ENCODE measurements at regions not wholly inside any gene's neighbourhood (a gene's known extent, or its start where the extent isn't known, plus 50 kb on each side); places are given as distances from the start of the nearest gene placed in this dataset.

- no peak overlapping the region for H3K4me3 ChIP-seq
- no peaks in the 10 kb centered on the region for H3K36me3 ChIP-seq
- no peak overlapping the region for H3K27ac ChIP-seq
- DNase-seq (ENCODE audit: low spot score in 2 of 2) = no peak
- intact Hi-C loops (cut with DNase I; ENCODE audit: low total_unique reads) = no loop called here
- no peaks in the 10 kb centered on the region for H3K9me3 ChIP-seq
- H3K27me3 ChIP-seq = no peaks in the 10 kb centered on the region
- no peak for TF ChIP-seq POLR2A (IDR thresholded peaks at IDR 0.05)
- no peak for TF ChIP-seq CTCF (IDR thresholded peaks at IDR 0.05)
- no peak for TF ChIP-seq POLR2AphosphoS5 (IDR thresholded peaks at IDR 0.05)
- H3K4me1 ChIP-seq = peaks cover 0 to 7% of the 10 kb centered on the region in 2 donors
Measured at GRCh38 chr17:77266891-77267341, 126.1 kb downstream of the SEC14L1 start.

GRCh38 chr17:77269696-77270681 is 129.2 kb downstream of the SEC14L1 start:
- no peaks in the 10 kb centered on the region for H3K36me3 ChIP-seq
- no peak for TF ChIP-seq CTCF (IDR thresholded peaks at IDR 0.05)
- no peak for TF ChIP-seq POLR2AphosphoS5 (IDR thresholded peaks at IDR 0.05)
- TF ChIP-seq POLR2A (IDR thresholded peaks at IDR 0.05) = no peak
- peaks cover 0 to 7% of the 10 kb centered on the region in 2 donors for H3K4me1 ChIP-seq
- H3K9me3 ChIP-seq = no peaks in the 10 kb centered on the region
- DNase-seq (ENCODE audit: low spot score in 2 of 2) = no peak
- intact Hi-C loops (cut with DNase I; ENCODE audit: low total_unique reads) = no loop called here
- no peak overlapping the region for H3K4me3 ChIP-seq
- peak overlapping the region in 1 of 2 donors; percentile 29 for H3K27ac ChIP-seq
- H3K27me3 ChIP-seq = no peaks in the 10 kb centered on the region

GRCh38 chr17:77271411-77271810 is 130.6 kb downstream of the SEC14L1 start:
- H3K27ac ChIP-seq = peak overlapping the region in 1 of 2 donors; percentile 22

GRCh38 chr17:77273397-77274085 is 132.8 kb downstream of the SEC14L1 start:
- no peak for TF ChIP-seq POLR2AphosphoS5 (IDR thresholded peaks at IDR 0.05)
- TF ChIP-seq POLR2A (IDR thresholded peaks at IDR 0.05) = no peak
- intact Hi-C loops (cut with DNase I; ENCODE audit: low total_unique reads) = no loop called here
- Histone ChIP-seq H3K27me3 (no peaks in the 10 kb centered on the region), H3K27ac (no peak overlapping the region), H3K36me3 (no peaks in the 10 kb centered on the region), H3K9me3 (no peaks in the 10 kb centered on the region), H3K4me3 (no peak overlapping the region), H3K4me1 (peaks cover 0 to 7% of the 10 kb centered on the region in 2 donors)
- no peak for DNase-seq (ENCODE audit: low spot score in 2 of 2)

More at GRCh38 chr17:77271411-77271810, 130.6 kb downstream of the SEC14L1 start:
- H3K4me3 ChIP-seq = no peak overlapping the region
- no peak for TF ChIP-seq POLR2A (IDR thresholded peaks at IDR 0.05)
- H3K9me3 ChIP-seq = no peaks in the 10 kb centered on the region
- H3K4me1 ChIP-seq = peaks cover 0 to 7% of the 10 kb centered on the region in 2 donors
- no peaks in the 10 kb centered on the region for H3K27me3 ChIP-seq
- no peak for DNase-seq (ENCODE audit: low spot score in 2 of 2)
- intact Hi-C loops (cut with DNase I; ENCODE audit: low total_unique reads) = no loop called here
- no peaks in the 10 kb centered on the region for H3K36me3 ChIP-seq

- Histone ChIP-seq H3K36me3 (no peaks in the 10 kb centered on the region), H3K4me1 (peaks cover 0 to 7% of the 10 kb centered on the region in 2 donors), H3K27me3 (no peaks in the 10 kb centered on the region), H3K9me3 (no peaks in the 10 kb centered on the region), H3K27ac (no peak overlapping the region), H3K4me3 (no peak overlapping the region)
- intact Hi-C loops (cut with DNase I; ENCODE audit: low total_unique reads) = no loop called here
- DNase-seq (ENCODE audit: low spot score in 2 of 2) = no peak
- TF ChIP-seq POLR2A (IDR thresholded peaks at IDR 0.05) = no peak
- TF ChIP-seq CTCF (IDR thresholded peaks at IDR 0.05) = no peak
- TF ChIP-seq POLR2AphosphoS5 (IDR thresholded peaks at IDR 0.05) = no peak
Measured at GRCh38 chr17:77274096-77274845, 133.5 kb downstream of the SEC14L1 start.

Measured in breast epithelium (tissue), 4 donors.